ENCODE measurements at regions not wholly inside any gene's neighbourhood (a gene's known extent, or its start where the extent isn't known, plus 50 kb on each side); places are given as distances from the start of the nearest gene placed in this dataset.
A peak's percentile ranks its signal among the peaks of the same experiment; 100 is the strongest.

- TF ChIP-seq, protein P1, sequence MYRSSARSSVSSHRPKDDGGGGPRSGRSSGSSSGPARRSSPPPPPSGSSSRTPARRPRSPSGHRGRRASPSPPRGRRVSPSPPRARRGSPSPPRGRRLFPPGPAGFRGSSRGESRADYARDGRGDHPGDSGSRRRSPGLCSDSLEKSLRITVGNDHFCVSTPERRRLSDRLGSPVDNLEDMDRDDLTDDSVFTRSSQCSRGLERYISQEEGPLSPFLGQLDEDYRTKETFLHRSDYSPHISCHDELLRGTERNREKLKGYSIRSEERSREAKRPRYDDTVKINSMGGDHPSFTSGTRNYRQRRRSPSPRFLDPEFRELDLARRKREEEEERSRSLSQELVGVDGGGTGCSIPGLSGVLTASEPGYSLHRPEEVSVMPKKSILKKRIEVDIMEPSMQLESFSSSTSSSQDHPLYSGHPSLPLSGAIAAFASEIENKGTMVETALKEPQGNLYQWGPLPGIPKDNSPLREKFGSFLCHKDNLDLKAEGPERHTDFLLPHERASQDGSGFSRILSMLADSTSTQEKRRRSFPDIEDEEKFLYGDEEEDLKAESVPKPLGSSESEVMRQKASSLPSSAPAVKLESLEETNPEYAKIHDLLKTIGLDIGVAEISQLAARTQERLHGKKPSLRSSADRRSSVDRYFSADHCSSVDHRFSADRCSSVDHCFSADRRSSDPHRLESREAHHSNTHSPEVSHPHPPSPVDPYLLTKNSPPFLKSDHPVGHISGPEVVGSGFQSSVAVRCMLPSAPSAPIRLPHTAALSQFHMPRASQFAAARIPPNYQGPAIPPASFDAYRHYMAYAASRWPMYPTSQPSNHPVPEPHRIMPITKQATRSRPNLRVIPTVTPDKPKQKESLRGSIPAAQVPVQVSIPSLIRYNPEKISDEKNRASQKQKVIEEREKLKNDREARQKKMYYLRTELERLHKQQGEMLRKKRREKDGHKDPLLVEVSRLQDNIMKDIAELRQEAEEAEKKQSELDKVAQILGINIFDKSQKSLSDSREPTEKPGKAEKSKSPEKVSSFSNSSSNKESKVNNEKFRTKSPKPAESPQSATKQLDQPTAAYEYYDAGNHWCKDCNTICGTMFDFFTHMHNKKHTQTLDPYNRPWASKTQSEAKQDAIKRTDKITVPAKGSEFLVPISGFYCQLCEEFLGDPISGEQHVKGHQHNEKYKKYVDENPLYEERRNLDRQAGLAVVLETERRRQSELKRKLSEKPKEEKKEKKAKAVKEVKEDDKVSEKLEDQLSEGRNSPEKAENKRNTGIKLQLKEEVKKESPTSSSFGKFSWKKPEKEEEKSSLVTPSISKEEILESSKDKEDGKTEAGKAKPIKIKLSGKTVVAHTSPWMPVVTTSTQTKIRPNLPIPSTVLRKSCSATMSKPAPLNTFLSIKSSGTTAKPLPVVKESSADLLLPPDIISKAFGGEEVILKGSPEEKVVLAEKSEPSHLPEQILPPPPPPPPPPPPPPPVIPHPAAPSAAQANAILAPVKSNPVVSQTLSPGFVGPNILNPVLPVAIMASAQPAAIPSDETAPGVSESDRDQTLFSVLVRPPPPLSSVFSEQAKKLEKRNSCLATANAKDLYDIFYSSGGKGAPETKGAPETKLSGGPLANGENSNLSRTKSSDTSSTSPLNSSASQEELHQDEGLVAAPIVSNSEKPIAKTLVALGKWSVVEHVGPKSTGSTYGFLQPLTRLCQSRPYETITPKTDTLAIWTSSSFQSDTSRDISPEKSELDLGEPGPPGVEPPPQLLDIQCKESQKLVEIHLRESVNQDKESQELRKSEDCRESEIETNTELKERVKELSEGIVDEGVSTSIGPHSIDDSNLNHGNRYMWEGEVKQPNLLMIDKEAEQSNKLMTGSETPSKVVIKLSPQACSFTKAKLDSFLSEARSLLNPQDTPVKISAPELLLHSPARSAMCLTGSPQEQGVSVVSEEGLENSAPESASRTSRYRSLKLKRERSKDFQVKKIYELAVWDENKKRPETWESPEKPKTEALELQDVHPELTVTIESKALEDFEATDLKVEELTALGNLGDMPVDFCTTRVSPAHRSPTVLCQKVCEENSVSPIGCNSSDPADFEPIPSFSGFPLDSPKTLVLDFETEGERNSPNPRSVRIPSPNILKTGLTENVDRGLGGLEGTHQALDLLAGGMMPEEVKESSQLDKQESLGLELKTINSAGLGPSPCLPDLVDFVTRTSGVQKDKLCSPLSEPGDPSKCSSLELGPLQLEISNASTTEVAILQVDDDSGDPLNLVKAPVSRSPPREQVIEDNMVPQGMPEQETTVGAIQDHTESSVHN (CRISPR knock-in tag; IDR thresholded peaks at IDR 0.05): no peak
- TF ChIP-seq CC2D1A (CRISPR knock-in tag; IDR thresholded peaks at IDR 0.05): no peak
- no peak for TF ChIP-seq STAT5B (CRISPR knock-in tag; IDR thresholded peaks at IDR 0.05)
Observed at GRCh38 chr6:23537828-23538227, 588.2 kb upstream of the NRSN1 start (continued).

DNA sequence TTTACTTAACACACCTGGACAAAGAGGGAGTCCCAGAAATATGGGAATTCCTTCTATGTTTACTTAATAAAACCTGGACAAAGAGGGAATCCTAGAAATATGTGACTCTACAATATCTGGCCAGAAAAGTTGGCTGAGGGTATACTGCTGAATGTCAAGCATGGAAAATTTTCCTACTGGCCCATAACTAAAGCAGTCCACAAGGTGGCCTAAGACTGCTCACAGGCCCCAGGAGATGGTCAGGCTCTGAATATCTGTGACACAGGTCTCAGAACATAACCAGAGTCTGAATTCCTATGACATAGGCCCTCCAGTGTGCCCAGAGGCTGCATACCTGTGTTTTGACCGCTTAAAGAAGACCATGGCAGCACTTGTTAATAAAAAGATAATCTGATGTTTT, 578.2 kb upstream of the NRSN1 start:
- 4% methylated on average over 1 of the region's 1 CpG for WGBS (ENCODE audit: low lambda C conversion rate)
- no peaks in the 10 kb centered on the region for H3K27me3 ChIP-seq (ENCODE audit: control insufficient read depth in 1 of 2, insufficient read depth in 2 of 2, low read length in 2 of 2)
- no peaks in the 10 kb centered on the region for H3K4me1 ChIP-seq (ENCODE audit: insufficient read depth, low read length)
- ChIA-PET CTCF (ENCODE audit: low intra/inter-chr PET ratio, low total read pairs) (no interaction called here), POLR2A (no interaction called here)
- in situ Hi-C loops (cut with HindIII; ENCODE audit: extremely low pct_ligation_motif_present, low pct_unique_long_range_greater_than_20kb) (no loop called here), intact Hi-C loops (cut with micrococcal nuclease; ENCODE audit: unreplicated experiment) (loop anchor here (1.0 to 5.0 kb wide), 2 partner anchors 111 to 659 kb away; no protein-coding TSS in a partner anchor)
- no peaks in the 10 kb centered on the region for H3K36me3 ChIP-seq (replicated peaks in 1 of 2; ENCODE audit: control insufficient read depth in 1 of 2, insufficient read depth in 2 of 2, low read length in 2 of 2)
- H3K27ac ChIP-seq (ENCODE audit: extremely low read length, insufficient read depth, low read length): no peak overlapping the region
- H3K9ac ChIP-seq (ENCODE audit: insufficient read depth, low read depth, low read length): no peak overlapping the region
- H3K4me3 ChIP-seq (replicated peaks in 1 of 3; ENCODE audit: insufficient read depth in 1 of 3, low read depth in 2 of 3, low read length in 3 of 3): no peak overlapping the region
- FAIRE-seq: peak; percentile 66
- no peaks in the 10 kb centered on the region; the same call in 1 of the 2 replicates for H3K9me3 ChIP-seq (ENCODE audit: low read length)
- no peaks in the 10 kb centered on the region for H3K79me2 ChIP-seq (ENCODE audit: insufficient read depth, low read length)
- peak; percentile 3 for DNase-seq (ENCODE audit: low spot score)
- no TSS peak for BruUV-seq (replicated peaks)
- TF ChIP-seq, protein P2, sequence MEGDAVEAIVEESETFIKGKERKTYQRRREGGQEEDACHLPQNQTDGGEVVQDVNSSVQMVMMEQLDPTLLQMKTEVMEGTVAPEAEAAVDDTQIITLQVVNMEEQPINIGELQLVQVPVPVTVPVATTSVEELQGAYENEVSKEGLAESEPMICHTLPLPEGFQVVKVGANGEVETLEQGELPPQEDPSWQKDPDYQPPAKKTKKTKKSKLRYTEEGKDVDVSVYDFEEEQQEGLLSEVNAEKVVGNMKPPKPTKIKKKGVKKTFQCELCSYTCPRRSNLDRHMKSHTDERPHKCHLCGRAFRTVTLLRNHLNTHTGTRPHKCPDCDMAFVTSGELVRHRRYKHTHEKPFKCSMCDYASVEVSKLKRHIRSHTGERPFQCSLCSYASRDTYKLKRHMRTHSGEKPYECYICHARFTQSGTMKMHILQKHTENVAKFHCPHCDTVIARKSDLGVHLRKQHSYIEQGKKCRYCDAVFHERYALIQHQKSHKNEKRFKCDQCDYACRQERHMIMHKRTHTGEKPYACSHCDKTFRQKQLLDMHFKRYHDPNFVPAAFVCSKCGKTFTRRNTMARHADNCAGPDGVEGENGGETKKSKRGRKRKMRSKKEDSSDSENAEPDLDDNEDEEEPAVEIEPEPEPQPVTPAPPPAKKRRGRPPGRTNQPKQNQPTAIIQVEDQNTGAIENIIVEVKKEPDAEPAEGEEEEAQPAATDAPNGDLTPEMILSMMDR (CRISPR knock-in tag; IDR thresholded peaks at IDR 0.05): peak; percentile 41
- TF ChIP-seq SMC3 (IDR thresholded peaks at IDR 0.05; ENCODE audit: low read length) (peak; percentile 39; the same call in 1 of the 2 replicates), ZNF713 (CRISPR knock-in tag; IDR thresholded peaks at IDR 0.05) (no peak), FOXA1 (IDR thresholded peaks at IDR 0.05) (peak; percentile 78), FOXA1 (CRISPR knock-in tag; IDR thresholded peaks at IDR 0.05) (no peak), STAG1 (CRISPR knock-in tag; IDR thresholded peaks at IDR 0.05) (peak; percentile 37; the same call in 1 of the 2 replicates), RXRB (CRISPR knock-in tag; IDR thresholded peaks at IDR 0.05; ENCODE audit: borderline replicate concordance) (no peak), PRMT3 (CRISPR knock-in tag; IDR thresholded peaks at IDR 0.05; ENCODE audit: borderline replicate concordance, low read depth) (no peak)
- no peak overlapping the region for H2AFZ ChIP-seq (ENCODE audit: low read length)
- no peaks in the 10 kb centered on the region for H4K20me1 ChIP-seq (ENCODE audit: insufficient read depth, low read length)
- no peak overlapping the region for H3K4me2 ChIP-seq (ENCODE audit: low read depth, low read length)
- peak; percentile 91 for ATAC-seq

All from HepG2 (cell line).